ENCODE measurements at regions not wholly inside any gene's neighbourhood (a gene's known extent, or its start where the extent isn't known, plus 50 kb on each side); places are given as distances from the start of the nearest gene placed in this dataset.

GRCh38 chr1:14442669-14443068, 155.8 kb upstream of the KAZN start:
- TF ChIP-seq CTCF (IDR thresholded peaks at IDR 0.05; ENCODE audit: insufficient read depth, low read length, poor library complexity, severe bottlenecking): no peak
- no peaks in the 10 kb centered on the region; the same call in none of the 2 replicates for H3K27me3 ChIP-seq (replicated peaks; ENCODE audit: control insufficient read depth, insufficient read depth, low read length)
- H3K4me3 ChIP-seq (replicated peaks; ENCODE audit: low read depth, low read length): no peak overlapping the region
- no peak for DNase-seq (ENCODE audit: extremely low read depth, insufficient read length)
- H3K36me3 ChIP-seq (ENCODE audit: control insufficient read depth, insufficient read depth, low read length): no peaks in the 10 kb centered on the region

GRCh38 chr1:14443164-14443787, 155.2 kb upstream of the KAZN start:
- no peaks in the 10 kb centered on the region; the same call in none of the 2 replicates for H3K27me3 ChIP-seq (replicated peaks; ENCODE audit: control insufficient read depth, insufficient read depth, low read length)
- H3K36me3 ChIP-seq (ENCODE audit: control insufficient read depth, insufficient read depth, low read length): no peaks in the 10 kb centered on the region
- H3K4me3 ChIP-seq (replicated peaks; ENCODE audit: low read depth, low read length): no peak overlapping the region
- TF ChIP-seq CTCF (IDR thresholded peaks at IDR 0.05; ENCODE audit: insufficient read depth, low read length, poor library complexity, severe bottlenecking): no peak
- no peak for DNase-seq (ENCODE audit: extremely low read depth, insufficient read length)

- DNase-seq (ENCODE audit: extremely low read depth, insufficient read length): no peak
- Histone ChIP-seq H3K4me3 (replicated peaks; ENCODE audit: low read depth, low read length) (no peak overlapping the region), H3K36me3 (ENCODE audit: control insufficient read depth, insufficient read depth, low read length) (no peaks in the 10 kb centered on the region), H3K27me3 (replicated peaks; ENCODE audit: control insufficient read depth, insufficient read depth, low read length) (no peaks in the 10 kb centered on the region)
- no peak for TF ChIP-seq CTCF (IDR thresholded peaks at IDR 0.05; ENCODE audit: insufficient read depth, low read length, poor library complexity, severe bottlenecking)
Observed at GRCh38 chr1:14451217-14451616, 147.3 kb upstream of the KAZN start.

- Histone ChIP-seq H3K4me3 (replicated peaks; ENCODE audit: low read depth, low read length) (no peak overlapping the region), H3K36me3 (ENCODE audit: control insufficient read depth, insufficient read depth, low read length) (no peaks in the 10 kb centered on the region), H3K27me3 (replicated peaks; ENCODE audit: control insufficient read depth, insufficient read depth, low read length) (no peaks in the 10 kb centered on the region)
- no peak for DNase-seq (ENCODE audit: extremely low read depth, insufficient read length)
- TF ChIP-seq CTCF (IDR thresholded peaks at IDR 0.05; ENCODE audit: insufficient read depth, low read length, poor library complexity, severe bottlenecking): no peak
Observed at GRCh38 chr1:14452551-14452950, 145.9 kb upstream of the KAZN start.

GRCh38 chr1:14460173-14460572, 138.3 kb upstream of the KAZN start:
- Histone ChIP-seq H3K36me3 (ENCODE audit: control insufficient read depth, insufficient read depth, low read length) (no peaks in the 10 kb centered on the region), H3K27me3 (replicated peaks; ENCODE audit: control insufficient read depth, insufficient read depth, low read length) (no peaks in the 10 kb centered on the region), H3K4me3 (replicated peaks; ENCODE audit: low read depth, low read length) (no peak overlapping the region)
- TF ChIP-seq CTCF (IDR thresholded peaks at IDR 0.05; ENCODE audit: insufficient read depth, low read length, poor library complexity, severe bottlenecking): no peak
- DNase-seq (ENCODE audit: extremely low read depth, insufficient read length): no peak

- TF ChIP-seq CTCF (IDR thresholded peaks at IDR 0.05; ENCODE audit: insufficient read depth, low read length, poor library complexity, severe bottlenecking): no peak
- Histone ChIP-seq H3K36me3 (ENCODE audit: control insufficient read depth, insufficient read depth, low read length) (no peaks in the 10 kb centered on the region), H3K4me3 (replicated peaks; ENCODE audit: low read depth, low read length) (no peak overlapping the region), H3K27me3 (replicated peaks; ENCODE audit: control insufficient read depth, insufficient read depth, low read length) (no peaks in the 10 kb centered on the region)
- no peak for DNase-seq (ENCODE audit: extremely low read depth, insufficient read length)
Observed at GRCh38 chr1:14462851-14463250, 135.6 kb upstream of the KAZN start.
